B cell (primary cell): ENCODE measurements at regions not wholly inside any gene's neighbourhood (a gene's known extent, or its start where the extent isn't known, plus 50 kb on each side); places are given as distances from the start of the nearest gene placed in this dataset.

Source experiments
- ATAC-seq: fragments of 200-7000 bp; cut with Tn5 transposase; one replicate; pipeline ENCODE4 v1.10.0; 2021; ENCODE audit warnings: low read depth, mild to moderate bottlenecking, moderate number of reproducible peaks, moderate library complexity
- CTCF ChIA-PET: fragments of 350-600 bp; sonication (Branson Sonifier 250); formaldehyde crosslinking; loops from one replicate; lab custom pipeline; 2021; ENCODE audit warnings: antibody characterized with exemption, inconsistent platforms; lab: Charles Lee
- POLR2A ChIA-PET: fragments of 350-600 bp; sonication (Branson Sonifier 250); formaldehyde crosslinking; loops from one replicate; lab custom pipeline; 2021; ENCODE audit warnings: antibody characterized with exemption; lab: Charles Lee
- DNase-seq: peaks from one replicate; pipeline ENCODE4 v3.0.0; 2013
- H2AFZ ChIP-seq: 2 replicates; pipeline ENCODE4 v1.6.1; 2012; ENCODE audit warnings: mild to moderate bottlenecking, low read depth, low read length; ENCODE audit not compliant: insufficient read depth, poor library complexity, severe bottlenecking
- H3K27ac ChIP-seq, 2 donors: 1 replicate in 1 of 2; 2 replicates in 1 of 2; pipeline ENCODE4 v1.5.1; 2012 to 2013; ENCODE audit warnings: low read length in 2 of 2, mild to moderate bottlenecking in 2 of 2, moderate library complexity in 1 of 2
- H3K27me3 ChIP-seq, 4 experiments: fragments of 200-600 bp in 1 of 4; sonication (generic) in 1 of 4; replicated peaks in 1 of 4; 1 replicate in 2 of 4; 2 replicates in 2 of 4; pipeline versions ENCODE4 v1.6.1 to v1.7.0; 2013 to 2016; ENCODE audit warnings: low read length in 3 of 4, mild to moderate bottlenecking in 2 of 4, mixed read lengths in 1 of 4, moderate library complexity in 1 of 4; ENCODE audit not compliant: insufficient read depth in 4 of 4, control insufficient read depth in 3 of 4; ENCODE audit errors: control extremely low read depth in 1 of 4
- H3K36me3 ChIP-seq, 2 experiments: replicated peaks in 1 of 2; 1 replicate in 1 of 2; 2 replicates in 1 of 2; pipeline versions ENCODE4 v1.6.1 to v1.7.1; 2013; ENCODE audit warnings: low read length in 1 of 2; ENCODE audit not compliant: insufficient read depth in 2 of 2, control insufficient read depth in 1 of 2; ENCODE audit errors: control extremely low read depth in 1 of 2, extremely low read depth in 1 of 2
- H3K4me1 ChIP-seq, 2 donors: fragments of 200-600 bp in 1 of 2; sonication (generic) in 1 of 2; 1 replicate in 1 of 2; 2 replicates in 1 of 2; pipeline versions ENCODE4 v1.5.1 to v1.6.1; 2013 to 2017; ENCODE audit warnings: low read length in 2 of 2; ENCODE audit not compliant: control insufficient read depth in 2 of 2, insufficient read depth in 2 of 2
- H3K4me2 ChIP-seq: replicated peaks from 2 replicates; pipeline ENCODE3; 2012; ENCODE audit warnings: mild to moderate bottlenecking, low read depth, low read length; ENCODE audit not compliant: poor library complexity, severe bottlenecking
- H3K4me3 ChIP-seq, 5 experiments: fragments of 200-600 bp in 1 of 5; sonication (generic) in 1 of 5; 1 replicate in 3 of 5; 2 replicates in 2 of 5; pipeline versions ENCODE4 v1.5.1 to v1.7.0; 2011 to 2016; ENCODE audit warnings: low read length in 4 of 5, mild to moderate bottlenecking in 4 of 5, low read depth in 2 of 5, control low read depth in 1 of 5, moderate library complexity in 1 of 5; ENCODE audit not compliant: insufficient read depth in 1 of 5; ENCODE audit errors: control extremely low read depth in 1 of 5, extremely low read depth in 1 of 5
- H3K79me2 ChIP-seq: fragments of 200-600 bp; sonication (generic); one replicate; pipeline ENCODE4 v1.6.0; 2016; ENCODE audit warnings: low read length; ENCODE audit not compliant: control insufficient read depth, insufficient read depth
- H3K9ac ChIP-seq: fragments of 200-600 bp; sonication (generic); 2 replicates; pipeline ENCODE4 v1.6.1; 2017; ENCODE audit warnings: mild to moderate bottlenecking, low read length, moderate library complexity
- H3K9me3 ChIP-seq, 3 donors: one replicate each; pipeline versions ENCODE4 v1.6.1 to v1.7.1; 2013; ENCODE audit warnings: low read length in 2 of 3; ENCODE audit not compliant: control insufficient read depth in 2 of 3, insufficient read depth in 1 of 3; ENCODE audit errors: control extremely low read depth in 1 of 3
- H4K20me1 ChIP-seq: 2 replicates; pipeline ENCODE4 v1.6.0; 2012; ENCODE audit warnings: mild to moderate bottlenecking, low read length; ENCODE audit not compliant: insufficient read depth, control insufficient read depth, poor library complexity, severe bottlenecking
- H3K27ac Mint-ChIP-seq: one replicate; pipeline ENCODE4 v1.8.0; 2021; ENCODE audit warnings: mixed read lengths
- H3K27me3 Mint-ChIP-seq: one replicate; pipeline ENCODE4 v1.8.0; 2021; ENCODE audit warnings: mixed read lengths
- H3K4me1 Mint-ChIP-seq: one replicate; pipeline ENCODE4 v1.8.0; 2021; ENCODE audit warnings: mixed read lengths
- H3K4me3 Mint-ChIP-seq: one replicate; pipeline ENCODE4 v1.8.0; 2021; ENCODE audit warnings: mixed read lengths
- H3K9me3 Mint-ChIP-seq: one replicate; pipeline ENCODE4 v1.8.0; 2022; ENCODE audit warnings: mixed read lengths; ENCODE audit not compliant: insufficient read depth
- CTCF ChIP-seq: fragments of 200-600 bp; IDR thresholded peaks from one replicate; pipeline ENCODE4 v1.8.0; 2022; ENCODE audit warnings: antibody characterized with exemption, mild to moderate bottlenecking
- EZH2 ChIP-seq: IDR thresholded peaks from 2 replicates; pipeline ENCODE4 v1.6.1; 2012; ENCODE audit warnings: borderline replicate concordance, low read depth, mild to moderate bottlenecking, moderate library complexity, low read length; ENCODE audit not compliant: insufficient read depth, poor library complexity, severe bottlenecking
- WGBS: methylation state at CpG from one replicate; pipeline ENCODE4 v1.1.5; 2013; ENCODE audit warnings: missing lambda C conversion rate; ENCODE audit not compliant: insufficient coverage; 5-methylcytosine and 5-hydroxymethylcytosine counted together
- intact Hi-C: fragments of 100-400 bp; cut with micrococcal nuclease; formaldehyde crosslinking; loops from one replicate; pipeline ENCODE4 v1.10.0; 2022

GRCh38 chr20:53872081-53872541 is 198.3 kb downstream of the BCAS1 start:
- DNase-seq = no peak
- no peaks in the 10 kb centered on the region for H3K9me3 ChIP-seq
- no peaks in the 10 kb centered on the region for H3K27me3 ChIP-seq
- no peaks in the 10 kb centered on the region for H3K27me3 Mint-ChIP-seq
- H3K4me2 ChIP-seq = peak overlapping the region; percentile 63
- peak overlapping the region; percentile 78 for H2AFZ ChIP-seq
- H4K20me1 ChIP-seq = no peaks in the 10 kb centered on the region
- peak overlapping the region; percentile 86 for H3K4me3 Mint-ChIP-seq
- POLR2A ChIA-PET = interaction anchor here (0.5 to 1.6 kb wide), 8 partner anchors 9 to 235 kb away, joined by 3 to 8 read pairs (median 4); no protein-coding TSS in a partner anchor
- CTCF ChIA-PET = interaction anchor here (0.7 to 3.8 kb wide), 33 partner anchors 9 to 293 kb away, joined by 3 to 44 read pairs (median 4); no protein-coding TSS in a partner anchor
- peak overlapping the region; percentile 62 to 84 for H3K27ac ChIP-seq
- 0% methylated on average over 1 of the region's 2 CpGs for WGBS
- TF ChIP-seq EZH2 = no peak
- TF ChIP-seq CTCF = no peak
- peaks cover 39% of the 10 kb centered on the region for H3K4me1 Mint-ChIP-seq
- H3K27ac Mint-ChIP-seq = peak overlapping the region; percentile 92
- peak overlapping the region; percentile 56 for H3K9ac ChIP-seq
- no peaks in the 10 kb centered on the region for H3K36me3 ChIP-seq
- no peaks in the 10 kb centered on the region for H3K79me2 ChIP-seq
- no peak for ATAC-seq
- intact Hi-C loops = loop anchor here (1.0 kb wide), 1 partner anchor 68 kb away; no protein-coding TSS in a partner anchor
- peak overlapping the region in 2 of 5 experiments; percentile 11 to 39 for H3K4me3 ChIP-seq
- H3K9me3 Mint-ChIP-seq = peaks cover 2% of the 10 kb centered on the region
- peaks cover 45 to 47% of the 10 kb centered on the region in 2 donors for H3K4me1 ChIP-seq

GRCh38 chr20:53871541-53871940 is 198.9 kb downstream of the BCAS1 start:
- Histone ChIP-seq H3K9me3 (no peaks in the 10 kb centered on the region), H3K4me3 (no peak overlapping the region), H3K4me2 (peak overlapping the region; percentile 63), H3K27me3 (no peaks in the 10 kb centered on the region), H2AFZ (peak overlapping the region; percentile 78), H3K36me3 (no peaks in the 10 kb centered on the region), H3K79me2 (no peaks in the 10 kb centered on the region), H3K9ac (no peak overlapping the region), H3K4me1 (peaks cover 51 to 52% of the 10 kb centered on the region in 2 donors), H3K27ac (peak overlapping the region in 1 of 2 donors; percentile 84), H4K20me1 (no peaks in the 10 kb centered on the region)
- no peaks in the 10 kb centered on the region for H3K27me3 Mint-ChIP-seq
- ATAC-seq = no peak
- POLR2A ChIA-PET = interaction anchor here (0.5 to 1.2 kb wide), 4 partner anchors 26 to 235 kb away, joined by 3 to 6 read pairs (median 4); no protein-coding TSS in a partner anchor
- no peak for DNase-seq
- WGBS = 93% methylated on average over 2 of the region's 3 CpGs
- intact Hi-C loops = loop anchor here (2.0 kb wide), 1 partner anchor 459 kb away; no protein-coding TSS in a partner anchor
- no peak for TF ChIP-seq EZH2
- no peak for TF ChIP-seq CTCF
- peak overlapping the region; percentile 10 for H3K4me3 Mint-ChIP-seq
- peak overlapping the region; percentile 92 for H3K27ac Mint-ChIP-seq
- H3K4me1 Mint-ChIP-seq = peaks cover 45% of the 10 kb centered on the region
- CTCF ChIA-PET = interaction anchor here (0.7 to 3.8 kb wide), 23 partner anchors 9 to 293 kb away, joined by 3 to 44 read pairs (median 5); no protein-coding TSS in a partner anchor
- peaks cover 2% of the 10 kb centered on the region for H3K9me3 Mint-ChIP-seq
